ENCODE measurements at regions not wholly inside any gene's neighbourhood (a gene's known extent, or its start where the extent isn't known, plus 50 kb on each side); places are given as distances from the start of the nearest gene placed in this dataset.

DNA sequence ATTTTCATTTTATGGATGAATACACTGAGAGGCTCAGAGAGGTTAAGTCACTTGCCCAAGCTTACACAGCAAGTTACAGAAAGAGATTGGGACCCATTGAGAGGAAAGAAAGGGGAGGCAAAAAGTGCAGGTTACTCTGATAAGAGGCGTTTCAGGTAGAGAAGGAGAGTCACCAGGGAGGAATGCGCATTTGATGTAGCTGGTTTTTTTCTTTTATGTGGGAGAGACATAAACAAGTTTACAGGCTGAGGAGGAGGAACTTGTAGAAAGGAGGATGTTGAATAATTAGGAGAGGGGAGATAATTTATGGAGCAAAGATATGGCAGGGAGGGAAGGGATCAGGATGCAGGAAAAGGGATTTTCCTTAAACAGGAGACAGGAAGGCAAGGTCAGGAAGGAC, 297.0 kb downstream of the PCNX1 start:
- H3K4me3 ChIP-seq (ENCODE audit: low read depth in 1 of 2, low read length in 2 of 2): no peak overlapping the region
- H3K36me3 ChIP-seq (ENCODE audit: insufficient read depth, low read length): no peaks in the 10 kb centered on the region
- no peaks in the 10 kb centered on the region for H3K27me3 ChIP-seq (ENCODE audit: control insufficient read depth in 1 of 2, insufficient read depth in 2 of 2, low read length in 2 of 2)
- no peak overlapping the region for H3K27ac ChIP-seq (ENCODE audit: low read depth, low read length)
- peaks cover 4% of the 10 kb centered on the region for H3K4me1 ChIP-seq (ENCODE audit: insufficient read depth, low read length)
- no peak overlapping the region for H3K9ac ChIP-seq (ENCODE audit: low read length)
- H3K9me3 ChIP-seq (ENCODE audit: low read length): no peaks in the 10 kb centered on the region

DNA sequence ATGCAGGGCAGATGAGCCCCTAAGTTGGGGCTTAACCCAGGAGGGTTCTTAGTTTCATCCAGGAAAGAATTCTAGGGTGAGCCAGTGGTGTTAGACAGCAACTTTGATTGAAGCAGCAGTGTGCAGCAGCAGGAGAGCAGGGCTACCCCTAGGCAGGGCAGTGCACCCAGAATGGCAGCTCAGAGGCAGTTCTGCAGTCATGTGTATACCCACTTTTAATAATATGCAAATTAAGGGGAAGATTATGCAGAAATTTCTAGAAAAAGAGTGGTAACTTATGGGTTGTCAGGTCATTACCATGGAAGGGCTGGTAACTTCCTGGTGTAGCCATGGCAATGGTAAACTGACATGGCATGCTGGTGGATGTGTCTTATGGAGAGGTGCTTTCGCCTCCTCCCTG, 297.5 kb downstream of the PCNX1 start:
- Histone ChIP-seq H3K4me3 (ENCODE audit: low read depth in 1 of 2, low read length in 2 of 2) (no peak overlapping the region), H3K4me1 (ENCODE audit: insufficient read depth, low read length) (peaks cover 4% of the 10 kb centered on the region), H3K9me3 (ENCODE audit: low read length) (no peaks in the 10 kb centered on the region), H3K9ac (ENCODE audit: low read length) (no peak overlapping the region), H3K27ac (ENCODE audit: low read depth, low read length) (no peak overlapping the region), H3K36me3 (ENCODE audit: insufficient read depth, low read length) (no peaks in the 10 kb centered on the region), H3K27me3 (ENCODE audit: control insufficient read depth in 1 of 2, insufficient read depth in 2 of 2, low read length in 2 of 2) (no peaks in the 10 kb centered on the region)

- no peak overlapping the region for H3K9ac ChIP-seq (ENCODE audit: low read length)
- no peaks in the 10 kb centered on the region for H3K9me3 ChIP-seq (ENCODE audit: low read length)
- H3K27ac ChIP-seq (ENCODE audit: low read depth, low read length): no peak overlapping the region
Measured at GRCh38 chr14:71206123-71206522, 298.9 kb downstream of the PCNX1 start.

GRCh38 chr14:71206766-71207371, 299.6 kb downstream of the PCNX1 start:
- Histone ChIP-seq H3K36me3 (ENCODE audit: insufficient read depth, low read length) (no peaks in the 10 kb centered on the region), H3K9me3 (ENCODE audit: low read length) (no peaks in the 10 kb centered on the region), H3K4me1 (ENCODE audit: insufficient read depth, low read length) (peaks cover 4% of the 10 kb centered on the region), H3K27me3 (ENCODE audit: control insufficient read depth in 1 of 2, insufficient read depth in 2 of 2, low read length in 2 of 2) (no peaks in the 10 kb centered on the region), H3K4me3 (ENCODE audit: low read depth in 1 of 2, low read length in 2 of 2) (no peak overlapping the region), H3K27ac (ENCODE audit: low read depth, low read length) (no peak overlapping the region), H3K9ac (ENCODE audit: low read length) (no peak overlapping the region)

More at GRCh38 chr14:71206123-71206522, 298.9 kb downstream of the PCNX1 start:
- Histone ChIP-seq H3K4me3 (ENCODE audit: low read depth in 1 of 2, low read length in 2 of 2) (no peak overlapping the region), H3K4me1 (ENCODE audit: insufficient read depth, low read length) (peaks cover 4% of the 10 kb centered on the region), H3K36me3 (ENCODE audit: insufficient read depth, low read length) (no peaks in the 10 kb centered on the region), H3K27me3 (ENCODE audit: control insufficient read depth in 1 of 2, insufficient read depth in 2 of 2, low read length in 2 of 2) (no peaks in the 10 kb centered on the region)

DNA sequence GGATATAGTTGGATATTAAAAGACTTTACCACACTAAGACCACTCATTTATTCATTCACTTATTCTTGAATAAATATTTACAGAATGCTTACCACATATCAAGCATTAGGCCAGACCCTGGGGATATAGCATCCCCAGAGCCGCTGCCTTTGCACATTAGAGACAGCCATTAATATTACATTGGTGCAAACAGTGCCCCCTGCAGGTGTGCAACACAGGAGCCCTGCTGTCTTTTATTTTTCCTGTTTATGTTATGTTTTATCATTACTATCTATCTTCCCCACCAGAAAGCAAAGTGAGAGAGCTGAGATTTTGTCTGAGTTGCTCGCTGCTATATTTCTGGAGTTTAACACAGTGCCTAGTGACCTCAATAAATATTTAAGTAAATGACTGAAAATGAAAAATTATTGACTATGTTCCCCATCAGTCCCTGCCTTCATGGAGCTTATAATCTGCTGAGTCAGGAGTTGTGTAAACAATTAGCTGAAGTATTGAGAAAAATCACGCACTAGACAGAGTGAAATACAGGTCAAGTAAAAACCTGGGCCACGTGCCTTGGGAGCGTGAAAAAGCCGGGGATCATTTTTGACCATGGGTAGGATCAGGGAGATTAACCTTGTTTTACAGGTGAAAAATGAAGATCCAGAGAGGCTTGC, 301.6 kb downstream of the PCNX1 start:
- Histone ChIP-seq H3K27ac (ENCODE audit: low read depth, low read length) (no peak overlapping the region), H3K9me3 (ENCODE audit: low read length) (no peaks in the 10 kb centered on the region), H3K36me3 (ENCODE audit: insufficient read depth, low read length) (no peaks in the 10 kb centered on the region), H3K4me3 (ENCODE audit: low read depth in 1 of 2, low read length in 2 of 2) (no peak overlapping the region), H3K9ac (ENCODE audit: low read length) (no peak overlapping the region), H3K27me3 (ENCODE audit: control insufficient read depth in 1 of 2, insufficient read depth in 2 of 2, low read length in 2 of 2) (no peaks in the 10 kb centered on the region), H3K4me1 (ENCODE audit: insufficient read depth, low read length) (peaks cover 4% of the 10 kb centered on the region)

DNA sequence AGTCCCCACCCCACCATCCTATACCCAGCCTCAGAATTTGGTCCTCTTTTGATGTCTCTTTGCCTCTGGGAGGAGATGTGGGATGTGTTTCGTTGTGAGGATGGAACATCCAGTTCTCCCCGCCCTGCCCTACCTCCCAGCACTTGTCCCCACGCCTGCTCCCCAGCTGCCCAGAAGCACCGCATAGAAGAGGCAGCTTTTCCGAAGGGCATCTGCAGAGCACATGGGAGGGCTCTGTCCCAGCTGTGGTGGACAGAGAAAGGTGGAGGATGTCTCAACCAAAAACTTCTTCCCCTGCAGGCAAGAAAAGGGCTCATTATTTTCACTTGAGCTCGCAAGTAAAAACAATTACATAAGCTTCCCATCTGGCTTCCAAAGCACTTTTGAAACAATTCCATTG, 302.6 kb downstream of the PCNX1 start:
- Histone ChIP-seq H3K27me3 (ENCODE audit: control insufficient read depth in 1 of 2, insufficient read depth in 2 of 2, low read length in 2 of 2) (no peaks in the 10 kb centered on the region), H3K9ac (ENCODE audit: low read length) (no peak overlapping the region), H3K9me3 (ENCODE audit: low read length) (no peaks in the 10 kb centered on the region), H3K4me1 (ENCODE audit: insufficient read depth, low read length) (peaks cover 4% of the 10 kb centered on the region), H3K36me3 (ENCODE audit: insufficient read depth, low read length) (no peaks in the 10 kb centered on the region), H3K27ac (ENCODE audit: low read depth, low read length) (no peak overlapping the region), H3K4me3 (ENCODE audit: low read depth in 1 of 2, low read length in 2 of 2) (no peak overlapping the region)

- Histone ChIP-seq H3K9ac (ENCODE audit: low read length) (no peak overlapping the region), H3K27ac (ENCODE audit: low read depth, low read length) (no peak overlapping the region), H3K4me1 (ENCODE audit: insufficient read depth, low read length) (peaks cover under 1% of the 10 kb centered on the region), H3K4me3 (ENCODE audit: low read depth in 1 of 2, low read length in 2 of 2) (no peak overlapping the region), H3K27me3 (ENCODE audit: control insufficient read depth in 1 of 2, insufficient read depth in 2 of 2, low read length in 2 of 2) (no peaks in the 10 kb centered on the region), H3K36me3 (ENCODE audit: insufficient read depth, low read length) (no peaks in the 10 kb centered on the region), H3K9me3 (ENCODE audit: low read length) (no peaks in the 10 kb centered on the region)
Measured at GRCh38 chr14:71212093-71212492, 304.8 kb downstream of the PCNX1 start.

GRCh38 chr14:71212683-71213107, 305.4 kb downstream of the PCNX1 start:
- Histone ChIP-seq H3K9me3 (ENCODE audit: low read length) (no peaks in the 10 kb centered on the region), H3K9ac (ENCODE audit: low read length) (no peak overlapping the region), H3K27me3 (ENCODE audit: control insufficient read depth in 1 of 2, insufficient read depth in 2 of 2, low read length in 2 of 2) (no peaks in the 10 kb centered on the region), H3K36me3 (ENCODE audit: insufficient read depth, low read length) (no peaks in the 10 kb centered on the region), H3K4me1 (ENCODE audit: insufficient read depth, low read length) (no peaks in the 10 kb centered on the region), H3K27ac (ENCODE audit: low read depth, low read length) (no peak overlapping the region), H3K4me3 (ENCODE audit: low read depth in 1 of 2, low read length in 2 of 2) (no peak overlapping the region)

DNA sequence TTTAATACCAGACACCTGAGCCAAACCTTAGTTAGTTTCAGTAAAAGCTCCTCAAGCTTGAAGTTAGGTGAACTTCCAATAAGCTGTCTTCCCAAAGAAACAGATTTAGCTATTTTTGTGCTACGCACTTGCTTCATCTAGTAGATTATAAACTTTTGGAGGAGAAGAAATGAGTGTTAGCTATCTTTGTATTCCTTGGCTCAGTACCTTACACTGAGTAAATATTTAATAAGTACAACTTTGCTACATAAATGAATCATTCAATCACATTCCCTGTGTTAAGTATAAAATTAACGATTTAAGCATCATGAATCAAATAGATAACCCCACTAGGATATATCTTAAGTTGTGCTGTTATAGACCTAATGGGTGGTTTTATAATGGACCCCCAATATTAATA, 307.0 kb downstream of the PCNX1 start:
- no peak overlapping the region for H3K4me3 ChIP-seq (ENCODE audit: low read depth in 1 of 2, low read length in 2 of 2)
- no peak overlapping the region for H3K9ac ChIP-seq (ENCODE audit: low read length)
- H3K27me3 ChIP-seq (ENCODE audit: control insufficient read depth in 1 of 2, insufficient read depth in 2 of 2, low read length in 2 of 2): no peaks in the 10 kb centered on the region
- H3K36me3 ChIP-seq (ENCODE audit: insufficient read depth, low read length): no peaks in the 10 kb centered on the region
- H3K4me1 ChIP-seq (ENCODE audit: insufficient read depth, low read length): no peaks in the 10 kb centered on the region
- H3K27ac ChIP-seq (ENCODE audit: low read depth, low read length): no peak overlapping the region
- no peaks in the 10 kb centered on the region for H3K9me3 ChIP-seq (ENCODE audit: low read length)

DNA sequence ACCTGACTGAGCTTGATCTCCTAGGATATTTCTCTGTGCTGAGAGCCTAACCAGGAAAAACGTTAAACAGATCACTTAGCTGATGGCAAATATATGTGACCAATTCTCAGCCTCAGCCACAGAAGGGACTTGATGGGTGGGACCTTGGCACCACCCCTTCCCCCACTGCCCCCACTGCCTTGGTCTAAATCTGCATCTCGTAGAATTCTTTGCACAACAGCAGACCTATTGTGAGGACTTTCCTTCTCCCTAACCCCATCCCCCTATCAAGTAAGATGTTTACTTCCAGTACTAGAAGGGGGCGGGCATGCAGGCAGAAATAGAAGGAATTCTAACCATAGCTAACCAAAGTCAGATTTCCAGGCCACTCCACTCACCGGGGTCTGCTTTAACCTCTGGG, 313.2 kb downstream of the PCNX1 start:
- no peaks in the 10 kb centered on the region for H3K4me1 ChIP-seq (ENCODE audit: insufficient read depth, low read length)
- H3K27me3 ChIP-seq (ENCODE audit: control insufficient read depth in 1 of 2, insufficient read depth in 2 of 2, low read length in 2 of 2): no peaks in the 10 kb centered on the region
- no peak overlapping the region for H3K4me3 ChIP-seq (ENCODE audit: low read depth in 1 of 2, low read length in 2 of 2)
- H3K36me3 ChIP-seq (ENCODE audit: insufficient read depth, low read length): no peaks in the 10 kb centered on the region
- H3K9me3 ChIP-seq (ENCODE audit: low read length): no peaks in the 10 kb centered on the region
- H3K9ac ChIP-seq (ENCODE audit: low read length): no peak overlapping the region
- no peak overlapping the region for H3K27ac ChIP-seq (ENCODE audit: low read depth, low read length)

DNA sequence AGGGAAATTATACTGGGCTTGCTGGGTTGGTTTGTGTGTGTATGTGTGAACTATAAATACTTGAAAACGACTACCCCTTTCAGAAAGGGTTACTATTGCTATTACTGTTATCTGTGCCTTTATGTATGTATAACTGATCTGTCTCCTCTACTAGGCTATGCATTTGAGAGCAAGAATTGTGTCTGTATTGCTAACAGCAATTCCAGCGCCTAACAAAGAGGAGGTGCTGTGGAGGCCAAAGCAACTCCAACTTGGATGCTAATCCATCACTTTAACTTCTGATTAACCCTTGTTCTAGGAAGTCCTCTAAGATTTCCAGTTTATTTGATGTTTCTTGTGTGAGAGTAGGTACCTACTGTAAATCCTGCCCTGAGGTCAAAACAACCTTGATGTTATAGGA, 313.9 kb downstream of the PCNX1 start:
- Histone ChIP-seq H3K27ac (ENCODE audit: low read depth, low read length) (no peak overlapping the region), H3K4me3 (ENCODE audit: low read depth in 1 of 2, low read length in 2 of 2) (no peak overlapping the region), H3K27me3 (ENCODE audit: control insufficient read depth in 1 of 2, insufficient read depth in 2 of 2, low read length in 2 of 2) (no peaks in the 10 kb centered on the region), H3K36me3 (ENCODE audit: insufficient read depth, low read length) (no peaks in the 10 kb centered on the region), H3K9me3 (ENCODE audit: low read length) (no peaks in the 10 kb centered on the region), H3K4me1 (ENCODE audit: insufficient read depth, low read length) (no peaks in the 10 kb centered on the region), H3K9ac (ENCODE audit: low read length) (no peak overlapping the region)

- no peaks in the 10 kb centered on the region for H3K9me3 ChIP-seq (ENCODE audit: low read length)
Measured at GRCh38 chr14:71225113-71225512, 317.9 kb downstream of the PCNX1 start.

More at GRCh38 chr14:71225113-71225512, 317.9 kb downstream of the PCNX1 start:
- no peak overlapping the region for H3K9ac ChIP-seq (ENCODE audit: low read length)
- H3K27me3 ChIP-seq (ENCODE audit: control insufficient read depth in 1 of 2, insufficient read depth in 2 of 2, low read length in 2 of 2): no peaks in the 10 kb centered on the region
- no peaks in the 10 kb centered on the region for H3K4me1 ChIP-seq (ENCODE audit: insufficient read depth, low read length)
- H3K27ac ChIP-seq (ENCODE audit: low read depth, low read length): no peak overlapping the region
- H3K4me3 ChIP-seq (ENCODE audit: low read depth in 1 of 2, low read length in 2 of 2): no peak overlapping the region
- no peaks in the 10 kb centered on the region for H3K36me3 ChIP-seq (ENCODE audit: insufficient read depth, low read length)

Measured in muscle layer of colon (tissue), 2 donors.